ENCODE measurements at regions not wholly inside any gene's neighbourhood (a gene's known extent, or its start where the extent isn't known, plus 50 kb on each side); places are given as distances from the start of the nearest gene placed in this dataset.

- TF ChIP-seq ZNF12 (CRISPR knock-in tag; IDR thresholded peaks at IDR 0.05): no peak
- TF ChIP-seq, protein P1, sequence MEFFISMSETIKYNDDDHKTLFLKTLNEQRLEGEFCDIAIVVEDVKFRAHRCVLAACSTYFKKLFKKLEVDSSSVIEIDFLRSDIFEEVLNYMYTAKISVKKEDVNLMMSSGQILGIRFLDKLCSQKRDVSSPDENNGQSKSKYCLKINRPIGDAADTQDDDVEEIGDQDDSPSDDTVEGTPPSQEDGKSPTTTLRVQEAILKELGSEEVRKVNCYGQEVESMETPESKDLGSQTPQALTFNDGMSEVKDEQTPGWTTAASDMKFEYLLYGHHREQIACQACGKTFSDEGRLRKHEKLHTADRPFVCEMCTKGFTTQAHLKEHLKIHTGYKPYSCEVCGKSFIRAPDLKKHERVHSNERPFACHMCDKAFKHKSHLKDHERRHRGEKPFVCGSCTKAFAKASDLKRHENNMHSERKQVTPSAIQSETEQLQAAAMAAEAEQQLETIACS (CRISPR knock-in tag; IDR thresholded peaks at IDR 0.05): no peak
- no peak for TF ChIP-seq CTCF (CRISPR knock-in tag; IDR thresholded peaks at IDR 0.05)
- TF ChIP-seq RBFOX2 (IDR thresholded peaks at IDR 0.05; ENCODE audit: low read depth, low read length): no peak
- TF ChIP-seq, protein P2, sequence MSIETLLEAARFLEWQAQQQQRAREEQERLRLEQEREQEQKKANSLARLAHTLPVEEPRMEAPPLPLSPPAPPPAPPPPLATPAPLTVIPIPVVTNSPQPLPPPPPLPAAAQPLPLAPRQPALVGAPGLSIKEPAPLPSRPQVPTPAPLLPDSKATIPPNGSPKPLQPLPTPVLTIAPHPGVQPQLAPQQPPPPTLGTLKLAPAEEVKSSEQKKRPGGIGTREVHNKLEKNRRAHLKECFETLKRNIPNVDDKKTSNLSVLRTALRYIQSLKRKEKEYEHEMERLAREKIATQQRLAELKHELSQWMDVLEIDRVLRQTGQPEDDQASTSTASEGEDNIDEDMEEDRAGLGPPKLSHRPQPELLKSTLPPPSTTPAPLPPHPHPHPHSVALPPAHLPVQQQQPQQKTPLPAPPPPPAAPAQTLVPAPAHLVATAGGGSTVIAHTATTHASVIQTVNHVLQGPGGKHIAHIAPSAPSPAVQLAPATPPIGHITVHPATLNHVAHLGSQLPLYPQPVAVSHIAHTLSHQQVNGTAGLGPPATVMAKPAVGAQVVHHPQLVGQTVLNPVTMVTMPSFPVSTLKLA (IDR thresholded peaks at IDR 0.05): no peak
- TF ChIP-seq ZNF83 (CRISPR knock-in tag; IDR thresholded peaks at IDR 0.05; ENCODE audit: borderline replicate concordance): no peak
- no peak for TF ChIP-seq ZNF768 (CRISPR knock-in tag; IDR thresholded peaks at IDR 0.05)
Measured at GRCh38 chr1:173128742-173129141, 78.0 kb upstream of the TNFSF18 start.
